ENCODE measurements at regions not wholly inside any gene's neighbourhood (a gene's known extent, or its start where the extent isn't known, plus 50 kb on each side); places are given as distances from the start of the nearest gene placed in this dataset.

DNA sequence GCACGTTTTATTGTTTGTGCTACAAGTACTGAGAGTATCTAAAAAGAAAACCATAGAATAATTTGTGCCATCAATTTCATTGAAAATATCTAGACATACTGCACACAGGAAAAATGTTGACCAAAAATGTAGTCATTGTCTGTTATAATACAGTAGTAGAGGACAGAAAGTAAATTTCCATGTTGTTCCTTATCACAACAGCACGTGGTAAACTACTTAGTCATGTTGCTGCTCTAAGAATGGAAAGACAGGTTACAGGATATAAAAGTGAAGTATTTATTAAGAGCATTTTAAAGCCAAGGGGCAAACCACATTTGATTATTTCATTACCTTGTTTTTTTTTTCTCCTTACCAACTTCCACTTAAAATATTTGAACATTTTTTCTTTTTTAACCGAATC, 89.0 kb upstream of the CEP85L start:
- Histone ChIP-seq H3K4me2 (ENCODE audit: unreplicated experiment) (no peak overlapping the region), H3K9me3 (ENCODE audit: low read depth) (no peaks in the 10 kb centered on the region), H3K4me3 (no peak overlapping the region), H2AFZ (no peak overlapping the region), H3K4me1 (ENCODE audit: insufficient read depth) (peaks cover 17% of the 10 kb centered on the region), H3K9ac (no peak overlapping the region), H3K36me3 (ENCODE audit: low read depth) (no peaks in the 10 kb centered on the region), H3F3A (ENCODE audit: insufficient read depth) (peaks cover 18% of the 10 kb centered on the region), H3K79me2 (ENCODE audit: insufficient read depth) (no peaks in the 10 kb centered on the region), H4K20me1 (ENCODE audit: insufficient read depth) (no peaks in the 10 kb centered on the region), H3K9me2 (ENCODE audit: insufficient read depth) (no peaks in the 10 kb centered on the region), H3K27me3 (replicated peaks; ENCODE audit: insufficient read depth) (no peaks in the 10 kb centered on the region), H3K27ac (no peak overlapping the region)
- in situ Hi-C loops (cut with MboI) = no loop called here
- WGBS, 2 experiments (ENCODE audit: low coverage in 1 of 2, low lambda C conversion rate in 2 of 2, missing lambda C conversion rate in 2 of 2) = 65 to 67% methylated on average over 3 of the region's 3 CpGs
- no peak for TF ChIP-seq EZH2 (IDR thresholded peaks at IDR 0.05; ENCODE audit: insufficient read depth, poor library complexity, severe bottlenecking)
- no peak for TF ChIP-seq EZH2phosphoT487 (IDR thresholded peaks at IDR 0.05; ENCODE audit: insufficient read depth, low read depth)
- no peak for DNase-seq

DNA sequence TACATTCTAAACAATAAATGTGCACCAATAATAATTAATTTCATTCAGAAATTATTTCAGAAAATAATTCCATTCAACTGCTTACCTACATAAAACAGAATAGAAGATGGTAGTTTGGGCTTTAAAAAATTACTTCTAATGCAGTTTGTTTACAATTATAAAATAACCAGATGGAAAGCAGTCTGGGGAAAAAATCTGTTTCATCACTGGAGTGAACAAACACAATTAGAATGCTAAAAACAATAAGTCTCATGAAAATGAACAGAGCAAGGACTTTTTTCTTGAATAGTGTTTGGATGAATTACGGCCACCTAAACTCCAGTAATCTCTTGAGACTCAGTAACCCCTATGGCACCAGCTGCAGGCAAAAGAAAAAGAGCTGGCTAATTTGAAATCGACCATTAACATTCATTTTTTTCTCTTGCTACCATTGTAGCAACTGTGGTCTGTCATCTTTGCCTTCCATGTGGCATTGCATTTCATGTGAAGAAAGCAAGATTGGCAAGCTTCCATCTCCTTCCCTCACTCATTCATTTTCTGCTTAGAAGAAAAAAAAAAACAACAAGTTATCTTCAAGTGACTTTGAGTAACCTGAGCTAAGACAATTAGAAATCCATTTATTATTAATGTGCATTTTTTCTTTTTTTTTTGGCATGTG, 88.4 kb upstream of the CEP85L start:
- TF ChIP-seq EZH2phosphoT487 (IDR thresholded peaks at IDR 0.05; ENCODE audit: insufficient read depth, low read depth) (no peak), EZH2 (IDR thresholded peaks at IDR 0.05; ENCODE audit: insufficient read depth, poor library complexity, severe bottlenecking) (no peak)
- Histone ChIP-seq H3K79me2 (ENCODE audit: insufficient read depth) (no peaks in the 10 kb centered on the region), H3K4me3 (no peak overlapping the region), H4K20me1 (ENCODE audit: insufficient read depth) (no peaks in the 10 kb centered on the region), H3K27ac (no peak overlapping the region), H3K36me3 (ENCODE audit: low read depth) (no peaks in the 10 kb centered on the region), H3K9ac (no peak overlapping the region), H3K4me1 (ENCODE audit: insufficient read depth) (peaks cover 15% of the 10 kb centered on the region), H3K4me2 (ENCODE audit: unreplicated experiment) (no peak overlapping the region), H3K9me2 (ENCODE audit: insufficient read depth) (no peaks in the 10 kb centered on the region), H3F3A (ENCODE audit: insufficient read depth) (peaks cover 13% of the 10 kb centered on the region), H3K9me3 (ENCODE audit: low read depth) (no peaks in the 10 kb centered on the region), H2AFZ (no peak overlapping the region), H3K27me3 (replicated peaks; ENCODE audit: insufficient read depth) (no peaks in the 10 kb centered on the region)
- in situ Hi-C loops (cut with MboI) = no loop called here
- 33 to 35% methylated on average over 2 of the region's 2 CpGs for WGBS, 2 experiments (ENCODE audit: low coverage in 1 of 2, low lambda C conversion rate in 2 of 2, missing lambda C conversion rate in 2 of 2)
- DNase-seq = no peak

DNA sequence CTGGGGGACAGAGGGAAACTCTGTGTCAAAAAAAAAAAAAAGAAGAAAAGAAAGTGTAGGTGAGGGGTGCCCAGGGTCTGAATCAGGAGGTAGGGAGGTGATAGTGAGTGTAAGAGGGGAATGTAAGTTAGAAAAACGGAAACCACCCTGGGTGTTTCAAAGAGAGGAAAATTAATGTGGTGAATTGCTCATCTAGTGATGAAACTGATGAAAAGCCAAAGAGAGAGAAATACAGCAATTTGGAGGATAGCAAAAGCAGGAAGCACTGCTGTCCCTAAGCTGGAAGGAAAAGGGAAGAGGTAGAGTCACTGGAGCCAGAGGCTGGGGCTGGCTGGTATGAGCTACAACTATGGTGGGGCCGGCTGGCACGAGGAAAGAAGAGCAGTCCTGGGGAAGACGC, 85.0 kb upstream of the CEP85L start:
- Histone ChIP-seq H3K4me1 (ENCODE audit: insufficient read depth) (no peaks in the 10 kb centered on the region), H3K27ac (no peak overlapping the region), H3K4me2 (ENCODE audit: unreplicated experiment) (no peak overlapping the region), H3K79me2 (ENCODE audit: insufficient read depth) (no peaks in the 10 kb centered on the region), H2AFZ (no peak overlapping the region), H3K9me3 (ENCODE audit: low read depth) (no peaks in the 10 kb centered on the region), H3K27me3 (replicated peaks; ENCODE audit: insufficient read depth) (no peaks in the 10 kb centered on the region), H3K4me3 (no peak overlapping the region), H3F3A (ENCODE audit: insufficient read depth) (no peaks in the 10 kb centered on the region), H3K36me3 (ENCODE audit: low read depth) (no peaks in the 10 kb centered on the region), H3K9me2 (ENCODE audit: insufficient read depth) (no peaks in the 10 kb centered on the region), H3K9ac (no peak overlapping the region), H4K20me1 (ENCODE audit: insufficient read depth) (no peaks in the 10 kb centered on the region)
- 84 to 94% methylated on average over 4 of the region's 4 CpGs for WGBS, 2 experiments (ENCODE audit: low coverage in 1 of 2, low lambda C conversion rate in 2 of 2, missing lambda C conversion rate in 2 of 2)
- in situ Hi-C loops (cut with MboI) = no loop called here
- no peak for TF ChIP-seq EZH2 (IDR thresholded peaks at IDR 0.05; ENCODE audit: insufficient read depth, poor library complexity, severe bottlenecking)
- no peak for TF ChIP-seq EZH2phosphoT487 (IDR thresholded peaks at IDR 0.05; ENCODE audit: insufficient read depth, low read depth)
- DNase-seq = no peak

DNA sequence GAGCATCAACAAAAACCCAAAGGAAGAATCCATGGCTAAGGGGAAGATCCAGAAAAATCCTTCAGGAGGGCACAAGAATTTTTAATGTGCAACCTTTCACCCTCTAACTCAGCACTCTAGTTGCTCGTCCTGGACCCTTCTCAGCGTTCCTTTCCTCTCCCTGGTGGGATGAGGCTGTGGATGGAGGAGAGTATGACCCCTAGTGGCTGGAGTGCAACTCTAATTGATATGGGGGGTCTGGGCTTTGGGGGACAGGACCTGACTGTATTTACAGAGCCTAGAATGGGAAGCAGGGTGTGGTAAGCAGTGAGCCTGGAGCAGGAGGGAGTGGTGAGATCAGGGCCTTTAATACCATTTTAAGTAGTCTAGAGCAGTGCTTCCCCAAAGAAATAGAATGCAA, 83.9 kb upstream of the CEP85L start:
- TF ChIP-seq EZH2 (IDR thresholded peaks at IDR 0.05; ENCODE audit: insufficient read depth, poor library complexity, severe bottlenecking) = no peak
- no peak for TF ChIP-seq EZH2phosphoT487 (IDR thresholded peaks at IDR 0.05; ENCODE audit: insufficient read depth, low read depth)
- no peaks in the 10 kb centered on the region for H3K79me2 ChIP-seq (ENCODE audit: insufficient read depth)
- H3K4me1 ChIP-seq (ENCODE audit: insufficient read depth) = no peaks in the 10 kb centered on the region
- H2AFZ ChIP-seq = no peak overlapping the region
- H3K36me3 ChIP-seq (ENCODE audit: low read depth) = no peaks in the 10 kb centered on the region
- WGBS, 2 experiments (ENCODE audit: low coverage in 1 of 2, low lambda C conversion rate in 2 of 2, missing lambda C conversion rate in 2 of 2) = 44 to 56% methylated on average over 2 of the region's 2 CpGs
- no peak overlapping the region for H3K4me3 ChIP-seq
- H3K9me3 ChIP-seq (ENCODE audit: low read depth) = no peaks in the 10 kb centered on the region
- H3F3A ChIP-seq (ENCODE audit: insufficient read depth) = no peaks in the 10 kb centered on the region
- in situ Hi-C loops (cut with MboI) = no loop called here
- H3K27me3 ChIP-seq (replicated peaks; ENCODE audit: insufficient read depth) = no peaks in the 10 kb centered on the region
- H3K9me2 ChIP-seq (ENCODE audit: insufficient read depth) = no peaks in the 10 kb centered on the region
- no peak overlapping the region for H3K4me2 ChIP-seq (ENCODE audit: unreplicated experiment)
- no peaks in the 10 kb centered on the region for H4K20me1 ChIP-seq (ENCODE audit: insufficient read depth)
- no peak for DNase-seq
- H3K27ac ChIP-seq = no peak overlapping the region
- H3K9ac ChIP-seq = no peak overlapping the region

Measured in GM23248 (cell line).